Astrocyte (in vitro differentiated cells and primary cell): ENCODE measurements at regions not wholly inside any gene's neighbourhood (a gene's known extent, or its start where the extent isn't known, plus 50 kb on each side); places are given as distances from the start of the nearest gene placed in this dataset.

Experiments used
- EZH2 ChIP-seq: IDR thresholded peaks from 2 replicates; pipeline ENCODE4 v1.6.1; 2012; ENCODE audit warnings: mild to moderate bottlenecking, low read length, inconsistent platforms; ENCODE audit not compliant: insufficient read depth
- TF ChIP-seq, protein P1 (sequence below): IDR thresholded peaks from 2 replicates; pipeline ENCODE4 v1.5.1; 2011; ENCODE audit warnings: low read depth, mild to moderate bottlenecking, inconsistent platforms, low read length, moderate library complexity; ENCODE audit not compliant: insufficient read depth

DNA sequence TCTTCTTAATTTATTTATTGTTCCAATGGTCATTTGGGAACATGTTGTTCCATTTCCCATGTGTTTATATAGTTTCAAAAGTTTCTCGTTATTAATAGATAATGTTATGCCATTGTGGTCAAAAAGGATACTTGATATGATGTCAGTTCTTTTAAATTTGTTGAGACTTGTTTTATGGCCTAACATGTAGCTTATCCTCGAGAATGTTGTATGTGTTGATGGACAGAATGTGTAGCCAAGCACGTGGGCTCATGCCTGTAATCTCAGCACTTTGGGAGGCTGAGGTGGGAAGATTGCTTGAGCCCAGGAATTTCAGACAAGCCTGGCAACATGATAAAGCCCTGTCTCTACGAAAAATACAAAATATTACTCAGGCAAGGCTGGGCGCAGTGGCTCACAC is 168.5 kb upstream of the USP38 start:
- TF ChIP-seq, protein P1, sequence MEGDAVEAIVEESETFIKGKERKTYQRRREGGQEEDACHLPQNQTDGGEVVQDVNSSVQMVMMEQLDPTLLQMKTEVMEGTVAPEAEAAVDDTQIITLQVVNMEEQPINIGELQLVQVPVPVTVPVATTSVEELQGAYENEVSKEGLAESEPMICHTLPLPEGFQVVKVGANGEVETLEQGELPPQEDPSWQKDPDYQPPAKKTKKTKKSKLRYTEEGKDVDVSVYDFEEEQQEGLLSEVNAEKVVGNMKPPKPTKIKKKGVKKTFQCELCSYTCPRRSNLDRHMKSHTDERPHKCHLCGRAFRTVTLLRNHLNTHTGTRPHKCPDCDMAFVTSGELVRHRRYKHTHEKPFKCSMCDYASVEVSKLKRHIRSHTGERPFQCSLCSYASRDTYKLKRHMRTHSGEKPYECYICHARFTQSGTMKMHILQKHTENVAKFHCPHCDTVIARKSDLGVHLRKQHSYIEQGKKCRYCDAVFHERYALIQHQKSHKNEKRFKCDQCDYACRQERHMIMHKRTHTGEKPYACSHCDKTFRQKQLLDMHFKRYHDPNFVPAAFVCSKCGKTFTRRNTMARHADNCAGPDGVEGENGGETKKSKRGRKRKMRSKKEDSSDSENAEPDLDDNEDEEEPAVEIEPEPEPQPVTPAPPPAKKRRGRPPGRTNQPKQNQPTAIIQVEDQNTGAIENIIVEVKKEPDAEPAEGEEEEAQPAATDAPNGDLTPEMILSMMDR: no peak
- no peak for TF ChIP-seq EZH2
